ENCODE measurements at regions not wholly inside any gene's neighbourhood (a gene's known extent, or its start where the extent isn't known, plus 50 kb on each side); places are given as distances from the start of the nearest gene placed in this dataset.

DNA sequence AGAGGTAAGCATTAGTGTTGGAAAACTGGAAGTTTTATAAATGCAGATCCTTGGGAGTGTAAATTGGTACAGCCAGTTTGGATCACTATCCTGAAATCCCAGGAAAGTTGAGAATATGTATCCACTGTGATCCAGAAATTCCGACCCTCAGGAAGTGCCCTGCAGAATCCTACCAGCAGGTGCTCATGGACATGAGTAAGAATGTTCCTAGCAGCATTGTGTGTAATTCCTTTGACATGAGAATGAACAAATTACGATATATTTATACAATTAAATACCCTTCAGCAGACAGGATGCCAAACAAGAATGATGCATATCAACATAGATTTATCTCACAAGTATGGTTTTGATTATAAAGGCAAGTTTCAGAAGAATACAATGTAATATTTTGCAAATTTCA lies 181.6 kb downstream of the XPNPEP1 start:
- TF ChIP-seq, protein P1, sequence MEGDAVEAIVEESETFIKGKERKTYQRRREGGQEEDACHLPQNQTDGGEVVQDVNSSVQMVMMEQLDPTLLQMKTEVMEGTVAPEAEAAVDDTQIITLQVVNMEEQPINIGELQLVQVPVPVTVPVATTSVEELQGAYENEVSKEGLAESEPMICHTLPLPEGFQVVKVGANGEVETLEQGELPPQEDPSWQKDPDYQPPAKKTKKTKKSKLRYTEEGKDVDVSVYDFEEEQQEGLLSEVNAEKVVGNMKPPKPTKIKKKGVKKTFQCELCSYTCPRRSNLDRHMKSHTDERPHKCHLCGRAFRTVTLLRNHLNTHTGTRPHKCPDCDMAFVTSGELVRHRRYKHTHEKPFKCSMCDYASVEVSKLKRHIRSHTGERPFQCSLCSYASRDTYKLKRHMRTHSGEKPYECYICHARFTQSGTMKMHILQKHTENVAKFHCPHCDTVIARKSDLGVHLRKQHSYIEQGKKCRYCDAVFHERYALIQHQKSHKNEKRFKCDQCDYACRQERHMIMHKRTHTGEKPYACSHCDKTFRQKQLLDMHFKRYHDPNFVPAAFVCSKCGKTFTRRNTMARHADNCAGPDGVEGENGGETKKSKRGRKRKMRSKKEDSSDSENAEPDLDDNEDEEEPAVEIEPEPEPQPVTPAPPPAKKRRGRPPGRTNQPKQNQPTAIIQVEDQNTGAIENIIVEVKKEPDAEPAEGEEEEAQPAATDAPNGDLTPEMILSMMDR (IDR thresholded peaks at IDR 0.05): no peak

DNA sequence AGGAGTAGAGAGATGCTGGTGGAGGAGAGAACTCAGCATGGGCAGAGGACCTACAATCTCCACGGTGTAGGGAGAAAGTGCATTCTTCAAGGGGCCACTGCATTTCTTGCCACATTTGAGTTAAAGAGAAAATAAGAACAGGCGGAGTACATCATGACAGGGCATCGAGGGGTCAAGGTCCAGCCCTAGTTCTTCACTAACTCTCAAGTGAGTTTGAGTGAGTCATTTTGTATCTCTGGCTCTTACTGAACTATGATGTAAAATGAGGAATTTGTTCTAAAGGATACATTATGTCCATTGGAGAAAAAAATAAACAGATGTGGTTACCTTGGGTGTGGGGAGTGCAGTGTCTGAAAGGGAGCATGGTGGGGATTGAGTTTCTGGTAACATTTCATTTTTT lies 182.9 kb downstream of the XPNPEP1 start:
- TF ChIP-seq, protein P1 (IDR thresholded peaks at IDR 0.05): no peak

DNA sequence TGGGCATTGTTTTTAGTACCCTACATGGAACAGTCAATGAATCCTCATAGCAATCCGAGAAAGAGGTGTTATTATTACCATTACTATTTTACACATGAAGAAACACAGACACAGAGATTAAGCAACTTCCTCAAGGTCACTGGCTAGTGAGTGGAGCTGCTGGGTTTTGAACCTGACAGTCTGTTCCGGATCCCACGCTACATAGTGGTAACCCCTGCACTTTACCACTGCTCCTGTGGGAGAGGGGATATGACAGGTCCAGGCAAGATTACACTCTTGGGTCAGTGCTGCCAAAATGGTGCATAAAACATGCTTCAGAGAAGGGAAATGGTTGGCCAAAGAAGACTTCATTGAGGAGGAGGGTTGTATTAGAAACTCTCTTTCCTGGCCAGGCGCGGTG lies 185.7 kb downstream of the XPNPEP1 start:
- TF ChIP-seq, protein P1 (IDR thresholded peaks at IDR 0.05): no peak

DNA sequence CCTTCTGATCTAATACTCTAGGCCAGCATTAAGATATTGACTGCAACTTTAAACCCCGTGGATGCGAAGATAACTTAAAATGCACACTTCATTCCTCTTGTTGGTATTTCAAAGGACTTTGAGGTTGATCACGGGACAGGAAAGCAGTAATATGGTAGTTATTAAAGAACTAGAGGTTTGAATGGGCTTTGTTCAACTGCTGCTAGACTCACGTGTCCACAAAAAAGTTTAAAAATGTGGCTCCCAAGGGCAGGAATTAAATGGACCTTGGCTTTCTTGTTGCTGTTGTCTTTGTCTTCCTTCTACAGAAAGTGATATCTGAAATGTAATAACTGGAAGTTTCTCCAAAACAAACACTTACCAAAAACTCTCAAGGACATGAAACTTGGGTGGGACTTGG lies 186.3 kb downstream of the XPNPEP1 start:
- TF ChIP-seq, protein P1 (IDR thresholded peaks at IDR 0.05): no peak

DNA sequence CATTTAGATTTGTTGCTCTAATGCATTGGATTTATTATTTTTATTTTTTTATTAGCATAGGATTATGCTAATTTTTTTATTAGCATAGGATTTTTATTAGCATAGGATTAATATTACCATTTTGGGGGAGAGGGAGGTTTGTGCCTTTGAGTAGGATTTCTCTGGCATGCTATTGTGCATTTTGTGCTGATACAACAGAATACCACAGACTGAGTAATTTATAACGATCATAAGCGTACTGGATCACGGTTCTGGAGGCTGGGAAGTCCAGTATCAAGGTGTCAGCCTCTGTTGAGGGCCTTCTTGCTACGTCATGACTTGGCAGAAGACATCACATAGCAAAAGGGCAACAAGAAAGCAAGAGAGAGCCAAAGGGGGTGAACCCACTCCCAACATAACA lies 187.5 kb downstream of the XPNPEP1 start:
- TF ChIP-seq, protein P1 (IDR thresholded peaks at IDR 0.05): no peak

DNA sequence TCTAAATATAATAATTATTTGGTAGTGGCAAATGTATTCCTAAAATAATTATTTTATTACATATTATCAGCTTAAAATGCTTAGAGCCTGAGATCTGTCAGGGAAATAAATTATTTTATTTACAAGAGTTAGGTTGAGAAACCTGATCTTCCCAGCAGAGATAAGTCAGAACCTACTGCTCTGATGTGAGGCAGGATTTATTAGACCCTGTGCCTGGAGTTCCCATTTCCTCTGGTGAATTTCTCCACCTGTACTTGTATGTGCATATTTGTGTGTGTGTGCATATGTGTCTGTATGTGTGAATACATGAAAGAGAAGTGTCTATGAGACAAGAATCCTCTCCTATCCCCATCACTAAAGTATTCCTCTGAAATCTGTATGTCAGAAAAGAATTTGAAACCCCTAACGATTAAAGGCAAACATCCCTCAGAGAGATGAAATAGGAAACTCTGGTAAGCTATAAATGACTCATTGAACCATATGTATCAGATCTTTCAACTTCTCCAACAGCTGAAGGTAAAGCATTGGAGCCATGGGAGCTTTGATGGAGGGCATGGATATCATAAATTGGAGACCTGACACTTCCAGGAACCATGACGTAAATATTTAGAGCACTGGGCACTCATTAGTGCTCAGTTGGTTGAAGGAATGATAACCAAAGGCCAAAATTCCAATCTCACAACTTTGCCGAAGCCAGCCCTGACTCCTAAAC lies 190.9 kb downstream of the XPNPEP1 start:
- TF ChIP-seq, protein P1 (IDR thresholded peaks at IDR 0.05): no peak

DNA sequence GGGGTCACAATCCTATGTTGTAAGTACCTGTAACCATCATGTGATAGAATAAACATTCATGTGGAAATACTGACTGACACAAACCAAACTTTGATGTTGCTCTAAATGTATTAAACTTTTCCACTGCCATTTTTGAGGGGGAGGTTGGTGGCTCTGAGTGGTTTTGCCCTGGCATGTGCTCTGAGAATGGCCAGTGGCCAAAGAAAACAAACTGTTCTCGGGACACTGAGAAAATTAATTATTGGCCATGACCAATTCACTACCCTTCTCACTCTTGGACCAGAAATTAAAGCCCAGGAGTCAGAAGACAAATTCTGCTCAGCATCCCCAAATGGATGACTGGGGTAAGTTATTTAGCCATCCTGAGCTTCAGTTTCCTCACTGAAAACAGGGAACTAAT lies 195.9 kb downstream of the XPNPEP1 start:
- TF ChIP-seq, protein P1 (IDR thresholded peaks at IDR 0.05): no peak

DNA sequence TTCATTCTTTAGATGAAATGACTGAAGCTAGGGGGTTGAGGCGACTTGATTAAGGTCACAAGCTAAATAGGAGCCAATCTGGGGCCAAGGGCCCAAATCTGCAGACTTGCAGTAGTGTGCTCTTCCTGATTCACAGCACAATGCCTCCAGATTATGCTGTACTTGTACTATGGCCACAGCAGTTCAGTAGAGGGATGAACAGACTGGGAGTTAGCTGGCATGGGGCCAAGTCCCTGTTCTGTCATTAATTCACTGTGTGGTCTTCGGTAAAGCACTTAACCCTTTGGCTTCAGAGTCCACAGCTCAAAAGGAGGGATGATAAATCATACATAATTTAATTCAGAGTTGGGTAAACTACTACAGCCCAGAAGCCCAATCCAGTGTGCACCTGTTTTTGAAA lies 196.8 kb downstream of the XPNPEP1 start:
- TF ChIP-seq, protein P1 (IDR thresholded peaks at IDR 0.05): no peak
